PC-9 (cell line): ENCODE measurements at regions not wholly inside any gene's neighbourhood (a gene's known extent, or its start where the extent isn't known, plus 50 kb on each side); places are given as distances from the start of the nearest gene placed in this dataset.
A peak's percentile ranks its signal among the peaks of the same experiment; 100 is the strongest.

Source experiments
- BruUV-seq: library from RNA; stranded (reverse); fragments of 400-500 nt; replicated peaks from 2 replicates; lab custom pipeline; 2021; lab: Mats Ljungman, UMichigan
- CTCF ChIA-PET: fragments of 300-600 bp; sonication (Branson Sonifier 250); formaldehyde crosslinking; loops from one replicate; lab custom pipeline; 2022; ENCODE audit warnings: antibody characterized with exemption; lab: Charles Lee
- POLR2A ChIA-PET: fragments of 300-600 bp; sonication (Branson Sonifier 250); formaldehyde crosslinking; loops from one replicate; lab custom pipeline; 2022; ENCODE audit warnings: antibody characterized with exemption; ENCODE audit not compliant: unreplicated experiment; lab: Charles Lee
- DNase-seq, 2 experiments: peaks; one replicate each; pipeline versions ENCODE4 v3.0.0 to v3.0.0-alpha.2; 2015 to 2022; ENCODE audit warnings: mixed read lengths in 1 of 2
- H2AFZ ChIP-seq: fragments of 200-600 bp; sonication (generic); 2 replicates; pipeline ENCODE4 v1.8.1; 2017; ENCODE audit warnings: antibody characterized with exemption
- H3F3A ChIP-seq: fragments of 200-600 bp; sonication (generic); 2 replicates; pipeline ENCODE4 v1.8.1; 2017; ENCODE audit warnings: antibody characterized with exemption, mild to moderate bottlenecking, low read depth; ENCODE audit not compliant: insufficient read depth
- H3K27ac ChIP-seq: fragments of 200-600 bp; sonication (generic); 2 replicates; pipeline ENCODE4 v1.6.1; 2016; ENCODE audit warnings: mixed run types
- H3K27me3 ChIP-seq: fragments of 200-600 bp; sonication (generic); 2 replicates; pipeline ENCODE4 v1.6.1; 2016; ENCODE audit warnings: low read depth, mixed run types; ENCODE audit not compliant: insufficient read depth
- H3K36me3 ChIP-seq: fragments of 200-600 bp; sonication (generic); 2 replicates; pipeline ENCODE4 v1.6.1; 2016; ENCODE audit warnings: low read depth, mixed run types
- H3K4me1 ChIP-seq: fragments of 200-600 bp; sonication (generic); replicated peaks from 2 replicates; pipeline ENCODE4 v1.6.1; 2016; ENCODE audit warnings: mixed run types; ENCODE audit not compliant: insufficient read depth
- H3K4me2 ChIP-seq: fragments of 200-600 bp; sonication (generic); 2 replicates; pipeline ENCODE4 v1.6.1; 2017; ENCODE audit warnings: mixed run types
- H3K4me3 ChIP-seq: fragments of 200-600 bp; sonication (generic); 2 replicates; pipeline ENCODE4 v1.6.1; 2016; ENCODE audit warnings: mixed run types
- H3K79me2 ChIP-seq: fragments of 200-600 bp; sonication (generic); 2 replicates; pipeline ENCODE4 v1.6.1; 2017; ENCODE audit warnings: low read depth, mixed run types
- H3K9me2 ChIP-seq: fragments of 200-600 bp; sonication (generic); 2 replicates; pipeline ENCODE4 v1.8.1; 2017; ENCODE audit warnings: mild to moderate bottlenecking; ENCODE audit not compliant: insufficient read depth
- H3K9me3 ChIP-seq: fragments of 200-600 bp; sonication (generic); 2 replicates; pipeline ENCODE4 v1.8.1; 2016; ENCODE audit warnings: low read depth; ENCODE audit not compliant: insufficient read depth
- H4K20me1 ChIP-seq: fragments of 200-600 bp; sonication (generic); 2 replicates; pipeline ENCODE4 v1.8.1; 2017; ENCODE audit not compliant: insufficient read depth
- CTCF ChIP-seq: fragments of 200-600 bp; sonication (generic); conservative IDR thresholded peaks from 2 replicates; pipeline ENCODE4 v1.6.1; 2017; ENCODE audit warnings: mixed run types, antibody characterized with exemption, mild to moderate bottlenecking, moderate library complexity
- EZH2 ChIP-seq: fragments of 200-600 bp; sonication (generic); IDR thresholded peaks from 2 replicates; pipeline ENCODE4 v1.8.0; 2017; ENCODE audit warnings: antibody characterized with exemption, low read depth
- intact Hi-C: fragments of 100-400 bp; cut with micrococcal nuclease; formaldehyde crosslinking; loops from one replicate; pipeline ENCODE4 v1.10.0; 2022; ENCODE audit not compliant: unreplicated experiment

- intact Hi-C loops = no loop called here
- H3K9me2 ChIP-seq = no peaks in the 10 kb centered on the region
- no peak for TF ChIP-seq EZH2
- TF ChIP-seq CTCF = no peak
Observed at GRCh38 chr9:596703-597102, 244.8 kb upstream of the DMRT1 start.

GRCh38 chr9:600006-600405 is 241.5 kb upstream of the DMRT1 start:
- intact Hi-C loops = no loop called here
- Histone ChIP-seq H2AFZ (no peak overlapping the region), H3K9me2 (no peaks in the 10 kb centered on the region), H3K9me3 (no peaks in the 10 kb centered on the region), H3F3A (no peaks in the 10 kb centered on the region), H3K27me3 (no peaks in the 10 kb centered on the region), H4K20me1 (no peaks in the 10 kb centered on the region), H3K36me3 (no peaks in the 10 kb centered on the region), H3K4me3 (no peak overlapping the region), H3K79me2 (no peaks in the 10 kb centered on the region), H3K4me1 (no peaks in the 10 kb centered on the region), H3K27ac (no peak overlapping the region), H3K4me2 (no peak overlapping the region)
- TF ChIP-seq EZH2 (no peak), CTCF (no peak)
- DNase-seq = no peak
- CTCF ChIA-PET = no interaction called here
- no TSS peak for BruUV-seq
- POLR2A ChIA-PET = no interaction called here

More at GRCh38 chr9:596703-597102, 244.8 kb upstream of the DMRT1 start:
- CTCF ChIA-PET = no interaction called here
- no peak for DNase-seq
- no peaks in the 10 kb centered on the region for H3K79me2 ChIP-seq
- H3K4me3 ChIP-seq = no peak overlapping the region
- H3K27ac ChIP-seq = no peak overlapping the region
- no TSS peak for BruUV-seq
- no peak overlapping the region for H3K4me2 ChIP-seq
- H4K20me1 ChIP-seq = no peaks in the 10 kb centered on the region
- H3F3A ChIP-seq = no peaks in the 10 kb centered on the region
- no peak overlapping the region for H2AFZ ChIP-seq
- no peaks in the 10 kb centered on the region for H3K9me3 ChIP-seq
- no peaks in the 10 kb centered on the region for H3K36me3 ChIP-seq
- no peaks in the 10 kb centered on the region for H3K27me3 ChIP-seq
- POLR2A ChIA-PET = no interaction called here
- H3K4me1 ChIP-seq = no peaks in the 10 kb centered on the region

GRCh38 chr9:602716-603115 is 238.8 kb upstream of the DMRT1 start:
- DNase-seq = peak in 1 of 2 experiments; percentile 53
- intact Hi-C loops = no loop called here
- Histone ChIP-seq H3K36me3 (no peaks in the 10 kb centered on the region), H3K4me3 (no peak overlapping the region), H3K27me3 (no peaks in the 10 kb centered on the region), H3K4me2 (no peak overlapping the region), H3K4me1 (no peaks in the 10 kb centered on the region), H3K9me3 (no peaks in the 10 kb centered on the region), H4K20me1 (no peaks in the 10 kb centered on the region), H3K79me2 (no peaks in the 10 kb centered on the region), H3K27ac (no peak overlapping the region), H3F3A (no peaks in the 10 kb centered on the region), H3K9me2 (no peaks in the 10 kb centered on the region), H2AFZ (no peak overlapping the region)
- CTCF ChIA-PET = no interaction called here
- no TSS peak for BruUV-seq
- POLR2A ChIA-PET = no interaction called here
- TF ChIP-seq EZH2 (no peak), CTCF (no peak)
